Panc1 (cell line): ENCODE measurements at regions not wholly inside any gene's neighbourhood (a gene's known extent, or its start where the extent isn't known, plus 50 kb on each side); places are given as distances from the start of the nearest gene placed in this dataset.

Source experiments
- ATAC-seq: fragments of 200-7000 bp; cut with Tn5 transposase; 2 replicates; pipeline ENCODE4 v1.9.1; 2020; ENCODE audit warnings: mild to moderate bottlenecking, moderate library complexity
- BruUV-seq: library from RNA; stranded (reverse); fragments of 400-500 nt; replicated peaks from 2 replicates; lab custom pipeline; 2021; lab: Mats Ljungman, UMichigan
- CTCF ChIA-PET: fragments of 300-600 bp; sonication (Branson Sonifier 250); formaldehyde crosslinking; loops from one replicate; lab custom pipeline; 2022; ENCODE audit warnings: antibody characterized with exemption; lab: Charles Lee
- POLR2A ChIA-PET: fragments of 300-600 bp; sonication (Branson Sonifier 250); formaldehyde crosslinking; loops from one replicate; lab custom pipeline; 2022; ENCODE audit warnings: antibody characterized with exemption; lab: Charles Lee
- DNase-seq: peaks from one replicate; pipeline ENCODE4 v3.0.0-alpha.2; 2010; ENCODE audit warnings: low read depth, low spot score
- H3K27ac ChIP-seq: 2 replicates; pipeline ENCODE4 v1.5.1; 2011; ENCODE audit warnings: mild to moderate bottlenecking, low read length, inconsistent platforms
- H3K27me3 ChIP-seq: fragments of 200-500 bp; sonication (Bioruptor generic); 2 replicates; pipeline ENCODE4 v1.6.0; 2014; ENCODE audit warnings: low read length, inconsistent platforms; ENCODE audit not compliant: control insufficient read depth, insufficient read depth
- H3K36me3 ChIP-seq: fragments of 200-500 bp; sonication (Bioruptor generic); 2 replicates; pipeline ENCODE4 v1.5.1; 2014; ENCODE audit warnings: inconsistent platforms, mild to moderate bottlenecking, low read length, moderate library complexity; ENCODE audit not compliant: control insufficient read depth, insufficient read depth
- H3K4me1 ChIP-seq: 2 replicates; pipeline ENCODE4 v1.5.1; 2011; ENCODE audit warnings: inconsistent platforms, mild to moderate bottlenecking, low read length, moderate library complexity; ENCODE audit not compliant: control insufficient read depth, insufficient read depth
- H3K4me3 ChIP-seq, 2 experiments: 2 replicates each; pipeline ENCODE4 v1.5.1; 2011 to 2012; ENCODE audit warnings: low read depth in 2 of 2, low read length in 2 of 2, mild to moderate bottlenecking in 2 of 2, inconsistent platforms in 1 of 2, moderate library complexity in 1 of 2
- H3K9me3 ChIP-seq: fragments of 200-500 bp; sonication (Bioruptor generic); 2 replicates; pipeline ENCODE4 v1.5.1; 2014; ENCODE audit warnings: low read depth, mild to moderate bottlenecking, inconsistent platforms, low read length, moderate library complexity; ENCODE audit not compliant: control insufficient read depth, insufficient read depth
- CTCF ChIP-seq: fragments of 450-650 bp; IDR thresholded peaks from 2 replicates; pipeline ENCODE4 v1.5.1; 2017; ENCODE audit warnings: mild to moderate bottlenecking
- POLR2AphosphoS5 ChIP-seq: IDR thresholded peaks from 2 replicates; pipeline ENCODE4 v1.6.1; 2012; ENCODE audit warnings: mild to moderate bottlenecking, low read depth, low read length, moderate library complexity
- REST ChIP-seq, 2 experiments: IDR thresholded peaks; 2 replicates each; pipeline ENCODE4 v1.6.1; 2011 to 2012; ENCODE audit warnings: low read depth in 2 of 2, control low read depth in 1 of 2, low read length in 1 of 2, mild to moderate bottlenecking in 1 of 2, moderate library complexity in 1 of 2; ENCODE audit not compliant: insufficient read depth in 1 of 2
- SIN3A ChIP-seq: IDR thresholded peaks from 2 replicates; pipeline ENCODE4 v1.6.1; 2012; ENCODE audit warnings: low read depth, mild to moderate bottlenecking, low read length, moderate library complexity, borderline replicate concordance; ENCODE audit not compliant: insufficient read depth
- TCF7L2 ChIP-seq: IDR thresholded peaks from 2 replicates; pipeline ENCODE4 v1.6.1; 2011; ENCODE audit warnings: mild to moderate bottlenecking, low read depth, low read length, inconsistent platforms
- in situ Hi-C: cut with HindIII; loops from 2 replicates; pipeline ENCODE4 v1.10.0; 2016; ENCODE audit warnings: low sequenced_read_pairs, low pct_unique_long_range_greater_than_20kb
- intact Hi-C: fragments of 100-400 bp; cut with micrococcal nuclease; formaldehyde crosslinking; loops from one replicate; pipeline ENCODE4 v1.10.0; 2022; ENCODE audit not compliant: unreplicated experiment

GRCh38 chr3:17840126-17840525 lies 97.7 kb upstream of the TBC1D5 start:
- Histone ChIP-seq H3K27me3 (0 out of 2 replicates have a peak, but pooled peaks cover 2% of the 10 kb centered on the region), H3K27ac (no peak overlapping the region), H3K36me3 (no peaks in the 10 kb centered on the region), H3K4me3 (no peak overlapping the region), H3K4me1 (no peaks in the 10 kb centered on the region), H3K9me3 (no peaks in the 10 kb centered on the region)
- CTCF ChIA-PET, result no interaction called here
- intact Hi-C loops, result loop anchor here (2.0 to 5.0 kb wide), 2 partner anchors 198 to 409 kb away; no protein-coding TSS in a partner anchor
- no TSS peak for BruUV-seq
- POLR2A ChIA-PET, result interaction anchor here (0.6 kb wide), 2 partner anchors 127 to 195 kb away, joined by 3 read pairs; no protein-coding TSS in a partner anchor
- DNase-seq, result no peak
- in situ Hi-C loops, result no loop called here
- TF ChIP-seq TCF7L2 (no peak), CTCF (no peak), REST (IDR thresholded peaks at IDR 0.05; ENCODE audit: insufficient read depth in 1 of 2, low read depth in 2 of 2, low read length in 1 of 2) (no peak), POLR2AphosphoS5 (no peak), SIN3A (no peak)
- no peak for ATAC-seq

- intact Hi-C loops, result no loop called here
- Histone ChIP-seq H3K9me3 (no peaks in the 10 kb centered on the region), H3K4me1 (no peaks in the 10 kb centered on the region), H3K27ac (no peak overlapping the region), H3K27me3 (0 out of 2 replicates have a peak, but pooled peaks cover 2% of the 10 kb centered on the region), H3K36me3 (no peaks in the 10 kb centered on the region), H3K4me3 (no peak overlapping the region)
- BruUV-seq, result no TSS peak
- DNase-seq (no peak), ATAC-seq (no peak)
- POLR2A ChIA-PET, result no interaction called here
- in situ Hi-C loops, result no loop called here
- CTCF ChIA-PET, result no interaction called here
- TF ChIP-seq CTCF (no peak), POLR2AphosphoS5 (no peak), TCF7L2 (no peak), SIN3A (no peak), REST (IDR thresholded peaks at IDR 0.05; ENCODE audit: insufficient read depth in 1 of 2, low read depth in 2 of 2, low read length in 1 of 2) (no peak)
These were observed 94.5 kb upstream of the TBC1D5 start for GRCh38 chr3:17836919-17837318.
